Stimulated activated CD4-positive, alpha-beta T cell treated with anti-CD3 and anti-CD28 coated beads, Interleukin-1b, Interleukin-23, amount 100 ng/mL, for 1 hour (primary cell): ENCODE measurements at regions not wholly inside any gene's neighbourhood (a gene's known extent, or its start where the extent isn't known, plus 50 kb on each side); places are given as distances from the start of the nearest gene placed in this dataset.

ENCODE experiments used
- DNase-seq, 2 donors: peaks; one replicate each; pipeline ENCODE4 v3.0.0-alpha.2; 2020; ENCODE audit warnings: low read depth in 2 of 2

GRCh38 chr10:78853864-78854263 lies 214.9 kb upstream of the ZMIZ1 start:
- DNase-seq, result no peak

- DNase-seq, result no peak
Observed at GRCh38 chr10:78856421-78856820, 212.3 kb upstream of the ZMIZ1 start.

- no peak for DNase-seq
Observed at GRCh38 chr10:78857193-78857592, 211.6 kb upstream of the ZMIZ1 start.

- DNase-seq, result no peak
Observed at GRCh38 chr10:78859266-78859665, 209.5 kb upstream of the ZMIZ1 start.

GRCh38 chr10:78859769-78860168 lies 209.0 kb upstream of the ZMIZ1 start:
- DNase-seq, result no peak

GRCh38 chr10:78860260-78860914 lies 208.4 kb upstream of the ZMIZ1 start:
- no peak for DNase-seq

- DNase-seq, result no peak
Observed at GRCh38 chr10:78861529-78862327, 207.0 kb upstream of the ZMIZ1 start.

- DNase-seq, result no peak
Observed at GRCh38 chr10:78862328-78862640, 206.5 kb upstream of the ZMIZ1 start.

GRCh38 chr10:78863140-78863905 lies 205.4 kb upstream of the ZMIZ1 start:
- no peak for DNase-seq

- no peak for DNase-seq
Observed at GRCh38 chr10:78863906-78864239, 204.9 kb upstream of the ZMIZ1 start.

- no peak for DNase-seq
Observed at GRCh38 chr10:78864761-78865537, 203.8 kb upstream of the ZMIZ1 start.

- DNase-seq, result no peak
Observed at GRCh38 chr10:78865538-78865875, 203.3 kb upstream of the ZMIZ1 start.

GRCh38 chr10:78865931-78866717 lies 202.6 kb upstream of the ZMIZ1 start:
- DNase-seq, result no peak

GRCh38 chr10:78866731-78867554 lies 201.8 kb upstream of the ZMIZ1 start:
- DNase-seq, result no peak

GRCh38 chr10:78867555-78867939 lies 201.2 kb upstream of the ZMIZ1 start:
- no peak for DNase-seq

- DNase-seq, result no peak
Observed at GRCh38 chr10:78868048-78868447, 200.7 kb upstream of the ZMIZ1 start.

- DNase-seq, result no peak
Observed at GRCh38 chr10:78868456-78868855, 200.3 kb upstream of the ZMIZ1 start.

- no peak for DNase-seq
Observed at GRCh38 chr10:78868861-78869260, 199.9 kb upstream of the ZMIZ1 start.

GRCh38 chr10:78869508-78870454 lies 199.0 kb upstream of the ZMIZ1 start:
- DNase-seq, result no peak

- no peak for DNase-seq
Observed at GRCh38 chr10:78870458-78870857, 198.3 kb upstream of the ZMIZ1 start.
